ENCODE measurements at regions not wholly inside any gene's neighbourhood (a gene's known extent, or its start where the extent isn't known, plus 50 kb on each side); places are given as distances from the start of the nearest gene placed in this dataset.

- TF ChIP-seq SUZ12 (IDR thresholded peaks at IDR 0.05), result no peak
- no peak for TF ChIP-seq FOXK2 (IDR thresholded peaks at IDR 0.05)
- no peak for TF ChIP-seq NFRKB (IDR thresholded peaks at IDR 0.05)
- TF ChIP-seq ELF4 (IDR thresholded peaks at IDR 0.05), result no peak
- TF ChIP-seq PKNOX1 (IDR thresholded peaks at IDR 0.05), result no peak
- TF ChIP-seq ARNT (IDR thresholded peaks at IDR 0.05), result no peak
- TF ChIP-seq FOXA1 (IDR thresholded peaks at IDR 0.05), result no peak
- TF ChIP-seq BHLHE40 (IDR thresholded peaks at IDR 0.05; ENCODE audit: borderline replicate concordance), result no peak
- TF ChIP-seq TARDBP (IDR thresholded peaks at IDR 0.05), result no peak
- no peak for TF ChIP-seq LEF1 (IDR thresholded peaks at IDR 0.05; ENCODE audit: borderline replicate concordance)
- TF ChIP-seq CTBP1 (IDR thresholded peaks at IDR 0.05; ENCODE audit: borderline replicate concordance), result no peak
- no peak for TF ChIP-seq FOXM1 (IDR thresholded peaks at IDR 0.05; ENCODE audit: borderline replicate concordance)
- POLR2A ChIA-PET, result no interaction called here
- DNase-seq (ENCODE audit: extremely low spot score), result no peak
- CTCF ChIA-PET, result interaction anchor here (0.6 kb wide), 1 partner anchor 236 kb away, joined by 4 read pairs; no protein-coding TSS in a partner anchor
These were observed 84.4 kb downstream of the C9orf152 start for GRCh38 chr9:110123341-110124095.

- no peak for TF ChIP-seq NFRKB (IDR thresholded peaks at IDR 0.05)
- CTCF ChIA-PET, result no interaction called here
- no peak for DNase-seq (ENCODE audit: extremely low spot score)
- POLR2A ChIA-PET, result no interaction called here
These were observed 83.5 kb downstream of the C9orf152 start for GRCh38 chr9:110124439-110124838.

- POLR2A ChIA-PET, result no interaction called here
These were observed 82.7 kb downstream of the C9orf152 start for GRCh38 chr9:110125207-110125751.

GRCh38 chr9:110125763-110126351 is 82.1 kb downstream of the C9orf152 start:
- ChIA-PET CTCF (interaction anchor here (2.2 kb wide), 1 partner anchor 17 kb away, joined by 6 read pairs; no protein-coding TSS in a partner anchor), POLR2A (no interaction called here)
- DNase-seq (ENCODE audit: extremely low spot score), result no peak
- TF ChIP-seq FOXA1 (IDR thresholded peaks at IDR 0.05) (no peak), SUZ12 (IDR thresholded peaks at IDR 0.05) (no peak), HDGF (IDR thresholded peaks at IDR 0.05; ENCODE audit: borderline replicate concordance) (no peak), FOXK2 (IDR thresholded peaks at IDR 0.05) (no peak), NFRKB (IDR thresholded peaks at IDR 0.05) (no peak), ARNT (IDR thresholded peaks at IDR 0.05) (no peak), PKNOX1 (IDR thresholded peaks at IDR 0.05) (no peak), BHLHE40 (IDR thresholded peaks at IDR 0.05; ENCODE audit: borderline replicate concordance) (no peak), SP1 (IDR thresholded peaks at IDR 0.05) (no peak), CTBP1 (IDR thresholded peaks at IDR 0.05; ENCODE audit: borderline replicate concordance) (no peak), L3MBTL2 (conservative IDR thresholded peaks at IDR 0.05) (no peak), ZNF384 (IDR thresholded peaks at IDR 0.05) (no peak), LEF1 (IDR thresholded peaks at IDR 0.05; ENCODE audit: borderline replicate concordance) (no peak), FOXM1 (IDR thresholded peaks at IDR 0.05; ENCODE audit: borderline replicate concordance) (no peak), ELF4 (IDR thresholded peaks at IDR 0.05) (no peak)

More at GRCh38 chr9:110125207-110125751, 82.7 kb downstream of the C9orf152 start:
- no peak for TF ChIP-seq LEF1 (IDR thresholded peaks at IDR 0.05; ENCODE audit: borderline replicate concordance)
- TF ChIP-seq ELF4 (IDR thresholded peaks at IDR 0.05), result no peak
- DNase-seq (ENCODE audit: extremely low spot score), result no peak
- CTCF ChIA-PET, result no interaction called here

GRCh38 chr9:110126499-110126941 is 81.4 kb downstream of the C9orf152 start:
- TF ChIP-seq BHLHE40 (IDR thresholded peaks at IDR 0.05; ENCODE audit: borderline replicate concordance) (no peak), FOXM1 (IDR thresholded peaks at IDR 0.05; ENCODE audit: borderline replicate concordance) (no peak), NFRKB (IDR thresholded peaks at IDR 0.05) (no peak), L3MBTL2 (conservative IDR thresholded peaks at IDR 0.05) (no peak)
- ChIA-PET CTCF (interaction anchor here (0.6 to 2.2 kb wide), 2 partner anchors 17 to 603 kb away, joined by 3 to 6 read pairs; no protein-coding TSS in a partner anchor), POLR2A (no interaction called here)
- DNase-seq (ENCODE audit: extremely low spot score), result no peak

GRCh38 chr9:110126986-110127864 is 80.7 kb downstream of the C9orf152 start:
- no peak for TF ChIP-seq PKNOX1 (IDR thresholded peaks at IDR 0.05)
- TF ChIP-seq ZNF384 (IDR thresholded peaks at IDR 0.05), result no peak
- TF ChIP-seq FOXK2 (IDR thresholded peaks at IDR 0.05), result no peak
- TF ChIP-seq HDGF (IDR thresholded peaks at IDR 0.05; ENCODE audit: borderline replicate concordance), result no peak
- TF ChIP-seq TARDBP (IDR thresholded peaks at IDR 0.05), result no peak
- TF ChIP-seq LEF1 (IDR thresholded peaks at IDR 0.05; ENCODE audit: borderline replicate concordance), result no peak
- TF ChIP-seq SUZ12 (IDR thresholded peaks at IDR 0.05), result no peak
- no peak for TF ChIP-seq NFRKB (IDR thresholded peaks at IDR 0.05)
- DNase-seq (ENCODE audit: extremely low spot score), result no peak
- ChIA-PET POLR2A (no interaction called here), CTCF (interaction anchor here (0.6 to 2.2 kb wide), 3 partner anchors 16 to 603 kb away, joined by 3 to 6 read pairs (median 4); no protein-coding TSS in a partner anchor)
